GM19351 (cell line): ENCODE measurements at regions not wholly inside any gene's neighbourhood (a gene's known extent, or its start where the extent isn't known, plus 50 kb on each side); places are given as distances from the start of the nearest gene placed in this dataset.

Experiments
- ATAC-seq: cut with Tn5 transposase; IDR thresholded peaks from one replicate; pipeline ENCODE4 v1.9.1; 2021; ENCODE audit warnings: mild to moderate bottlenecking, moderate library complexity; ENCODE audit not compliant: unreplicated experiment

GRCh38 chr13:74045583-74045982 is 88.6 kb downstream of the KLF12 start:
- ATAC-seq = no peak

GRCh38 chr13:74043237-74043636 is 91.0 kb downstream of the KLF12 start:
- ATAC-seq = no peak

- peak; percentile 99 for ATAC-seq
These were observed 94.0 kb downstream of the KLF12 start for GRCh38 chr13:74040200-74040599.

GRCh38 chr13:74039667-74040066 is 94.5 kb downstream of the KLF12 start:
- no peak for ATAC-seq

- no peak for ATAC-seq
These were observed 95.0 kb downstream of the KLF12 start for GRCh38 chr13:74039154-74039553.

- ATAC-seq = no peak
These were observed 96.4 kb downstream of the KLF12 start for GRCh38 chr13:74037762-74038161.

- no peak for ATAC-seq
These were observed 97.8 kb downstream of the KLF12 start for GRCh38 chr13:74036373-74036772.

GRCh38 chr13:74035896-74036295 is 98.3 kb downstream of the KLF12 start:
- ATAC-seq = no peak

- no peak for ATAC-seq
These were observed 101.9 kb downstream of the KLF12 start for GRCh38 chr13:74032325-74032724.

GRCh38 chr13:74027161-74027779 is 106.9 kb downstream of the KLF12 start:
- ATAC-seq = peak; percentile 43

GRCh38 chr13:74026753-74027152 is 107.5 kb downstream of the KLF12 start:
- peak; percentile 88 for ATAC-seq

- ATAC-seq = peak; percentile 17
These were observed 108.8 kb downstream of the KLF12 start for GRCh38 chr13:74025369-74025768.

- ATAC-seq = no peak
These were observed 109.3 kb downstream of the KLF12 start for GRCh38 chr13:74024856-74025255.

- no peak for ATAC-seq
These were observed 109.9 kb downstream of the KLF12 start for GRCh38 chr13:74024314-74024713.

GRCh38 chr13:74023484-74023883 is 110.7 kb downstream of the KLF12 start:
- no peak for ATAC-seq

- ATAC-seq = no peak
These were observed 112.7 kb downstream of the KLF12 start for GRCh38 chr13:74021505-74021904.

GRCh38 chr13:74018062-74018431 is 116.2 kb downstream of the KLF12 start:
- ATAC-seq = no peak

GRCh38 chr13:74017301-74018061 is 116.7 kb downstream of the KLF12 start:
- no peak for ATAC-seq

- ATAC-seq = peak; percentile 72
These were observed 119.1 kb downstream of the KLF12 start for GRCh38 chr13:74015137-74015536.

- ATAC-seq = no peak
These were observed 125.0 kb downstream of the KLF12 start for GRCh38 chr13:74009100-74009668.

GRCh38 chr13:74006666-74007065 is 127.5 kb downstream of the KLF12 start:
- ATAC-seq = no peak
